ENCODE measurements at regions not wholly inside any gene's neighbourhood (a gene's known extent, or its start where the extent isn't known, plus 50 kb on each side); places are given as distances from the start of the nearest gene placed in this dataset.

DNA sequence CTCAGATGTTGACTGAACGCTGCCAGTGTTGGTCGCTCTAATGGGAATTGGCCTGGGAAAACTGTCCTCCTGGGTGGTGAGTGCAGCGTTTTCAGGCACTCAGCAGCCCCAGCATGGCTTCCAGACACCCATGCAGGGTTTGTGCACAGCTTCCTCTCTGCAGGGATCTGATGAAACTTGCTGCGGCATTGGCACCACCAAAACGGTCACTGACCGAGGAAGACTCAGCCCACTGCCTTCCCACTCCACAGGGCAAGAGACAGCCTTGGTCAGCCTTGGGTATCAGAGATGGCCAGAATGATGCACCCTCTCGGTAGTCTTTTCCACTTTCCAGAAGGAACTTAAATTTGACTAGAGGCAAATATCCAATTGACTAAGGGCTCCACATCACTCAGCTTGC lies 398.9 kb downstream of the IRS2 start:
- no peak for DNase-seq
- Histone ChIP-seq H3K27ac (peak overlapping the region in 5 of 8 donors; percentile 29 to 90 (median 83)), H3K4me1 (no peaks in the 10 kb centered on the region), H3K4me3 (no peak overlapping the region), H3K36me3 (no peaks in the 10 kb centered on the region), H3K27me3 (replicated peaks in 1 of 7) (no peaks in the 10 kb centered on the region), H3K9me3 (no peaks in the 10 kb centered on the region)
- WGBS, 5 donors, result 49 to 87% (median 72%) methylated on average over 4 to 7 of the region's 7 CpGs
- intact Hi-C loops (cut with DNase I; ENCODE audit: low total_unique reads), result no loop called here
- TF ChIP-seq POLR2A (IDR thresholded peaks at IDR 0.05) (no peak), POLR2AphosphoS5 (IDR thresholded peaks at IDR 0.05) (no peak)
- TF ChIP-seq, protein P1, sequence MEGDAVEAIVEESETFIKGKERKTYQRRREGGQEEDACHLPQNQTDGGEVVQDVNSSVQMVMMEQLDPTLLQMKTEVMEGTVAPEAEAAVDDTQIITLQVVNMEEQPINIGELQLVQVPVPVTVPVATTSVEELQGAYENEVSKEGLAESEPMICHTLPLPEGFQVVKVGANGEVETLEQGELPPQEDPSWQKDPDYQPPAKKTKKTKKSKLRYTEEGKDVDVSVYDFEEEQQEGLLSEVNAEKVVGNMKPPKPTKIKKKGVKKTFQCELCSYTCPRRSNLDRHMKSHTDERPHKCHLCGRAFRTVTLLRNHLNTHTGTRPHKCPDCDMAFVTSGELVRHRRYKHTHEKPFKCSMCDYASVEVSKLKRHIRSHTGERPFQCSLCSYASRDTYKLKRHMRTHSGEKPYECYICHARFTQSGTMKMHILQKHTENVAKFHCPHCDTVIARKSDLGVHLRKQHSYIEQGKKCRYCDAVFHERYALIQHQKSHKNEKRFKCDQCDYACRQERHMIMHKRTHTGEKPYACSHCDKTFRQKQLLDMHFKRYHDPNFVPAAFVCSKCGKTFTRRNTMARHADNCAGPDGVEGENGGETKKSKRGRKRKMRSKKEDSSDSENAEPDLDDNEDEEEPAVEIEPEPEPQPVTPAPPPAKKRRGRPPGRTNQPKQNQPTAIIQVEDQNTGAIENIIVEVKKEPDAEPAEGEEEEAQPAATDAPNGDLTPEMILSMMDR (IDR thresholded peaks at IDR 0.05 in 8 of 11, conservative IDR thresholded peaks at IDR 0.05 in 3 of 11), result no peak

DNA sequence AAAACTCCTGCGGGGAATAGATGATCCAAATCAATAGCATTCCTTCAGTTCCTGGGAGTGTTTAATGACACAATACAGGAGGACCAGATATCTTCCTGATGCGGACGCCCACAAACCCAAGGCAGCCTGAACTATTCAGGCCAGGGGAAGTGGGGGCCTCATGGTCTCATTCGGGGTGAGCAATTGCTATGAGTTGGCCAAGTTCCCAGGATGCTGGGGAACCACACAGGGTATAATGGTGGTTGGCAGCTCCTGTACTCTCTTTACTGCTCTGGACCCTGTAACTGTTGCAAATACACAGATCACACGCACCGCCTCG lies 401.2 kb downstream of the IRS2 start:
- no peaks in the 10 kb centered on the region for H3K9me3 ChIP-seq
- intact Hi-C loops (cut with DNase I; ENCODE audit: low total_unique reads), result no loop called here
- WGBS, 5 donors, result 53 to 74% (median 56%) methylated on average over 7 of the region's 7 CpGs
- no peak overlapping the region for H3K4me3 ChIP-seq
- peak overlapping the region in 1 of 8 donors; percentile 5 for H3K27ac ChIP-seq
- no peak for DNase-seq
- H3K36me3 ChIP-seq, result no peaks in the 10 kb centered on the region
- H3K4me1 ChIP-seq, result no peaks in the 10 kb centered on the region
- no peaks in the 10 kb centered on the region for H3K27me3 ChIP-seq (replicated peaks in 1 of 7)
- TF ChIP-seq POLR2AphosphoS5 (IDR thresholded peaks at IDR 0.05) (no peak), POLR2A (IDR thresholded peaks at IDR 0.05) (no peak)
- TF ChIP-seq, protein P1 (IDR thresholded peaks at IDR 0.05 in 8 of 11, conservative IDR thresholded peaks at IDR 0.05 in 3 of 11), result no peak

DNA sequence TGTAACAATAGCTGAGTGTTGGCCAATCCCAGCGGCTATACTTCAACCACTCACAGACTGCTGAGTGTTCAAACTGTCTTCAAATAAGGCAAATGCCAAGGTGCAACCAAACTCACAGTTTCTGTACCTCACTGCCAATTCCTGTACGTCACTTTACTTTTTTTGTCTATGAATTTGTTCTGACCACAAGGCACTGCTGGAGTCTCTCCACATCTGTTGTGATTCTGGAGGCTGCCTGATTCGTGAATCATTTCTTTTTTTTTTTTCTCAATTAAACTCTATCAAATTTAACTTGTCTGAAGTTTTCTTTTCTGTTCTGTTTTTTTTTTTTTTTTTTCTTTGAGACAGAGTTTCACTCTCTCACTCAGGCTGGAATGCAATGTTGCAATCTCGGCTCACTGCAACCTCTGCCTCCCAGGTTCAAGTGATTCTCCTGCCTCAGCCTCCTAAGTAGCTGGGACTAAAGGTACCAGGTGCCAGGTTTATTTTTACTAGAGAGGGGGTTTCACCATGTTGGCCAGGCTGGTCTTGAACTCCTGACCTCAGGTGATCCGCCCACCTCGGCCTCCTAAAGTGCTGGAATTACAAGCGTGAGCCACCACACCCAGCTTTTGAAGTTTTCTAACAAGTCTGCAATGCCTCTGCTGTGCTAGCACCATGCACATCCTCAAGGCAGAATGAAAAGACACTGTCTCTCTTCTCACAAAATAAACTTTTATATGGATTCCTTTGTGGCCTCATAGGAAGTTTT lies 401.7 kb downstream of the IRS2 start:
- H3K27ac ChIP-seq, result peak overlapping the region in 1 of 8 donors; percentile 5
- TF ChIP-seq POLR2AphosphoS5 (IDR thresholded peaks at IDR 0.05), result no peak
- no peak for TF ChIP-seq POLR2A (IDR thresholded peaks at IDR 0.05)
- TF ChIP-seq, protein P1 (IDR thresholded peaks at IDR 0.05 in 8 of 11, conservative IDR thresholded peaks at IDR 0.05 in 3 of 11), result no peak
- intact Hi-C loops (cut with DNase I; ENCODE audit: low total_unique reads), result no loop called here
- H3K4me1 ChIP-seq, result no peaks in the 10 kb centered on the region
- no peaks in the 10 kb centered on the region for H3K9me3 ChIP-seq
- H3K36me3 ChIP-seq, result no peaks in the 10 kb centered on the region
- DNase-seq, result no peak
- no peak overlapping the region for H3K4me3 ChIP-seq
- WGBS, 5 donors, result 68 to 85% (median 76%) methylated on average over 7 of the region's 7 CpGs
- H3K27me3 ChIP-seq (replicated peaks in 1 of 7), result no peaks in the 10 kb centered on the region

DNA sequence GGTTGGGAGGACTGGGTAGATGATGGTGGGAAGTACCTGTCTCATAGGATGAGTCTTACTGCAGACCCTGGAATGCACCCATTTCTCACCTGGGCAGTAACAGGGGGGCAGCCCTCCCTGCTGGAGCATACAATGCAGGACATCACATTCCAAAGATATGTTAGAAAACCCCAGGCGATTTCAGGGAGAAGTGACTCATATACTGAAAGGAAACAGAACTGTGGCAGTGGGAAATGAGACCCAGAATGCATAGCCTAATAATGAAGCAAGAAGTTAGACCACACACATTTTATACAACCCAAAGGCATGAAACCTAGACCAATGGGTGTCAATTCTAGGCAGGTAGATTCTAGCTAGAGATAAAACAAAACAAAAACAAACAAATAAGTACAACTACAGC lies 402.7 kb downstream of the IRS2 start:
- TF ChIP-seq, protein P1 (IDR thresholded peaks at IDR 0.05 in 8 of 11, conservative IDR thresholded peaks at IDR 0.05 in 3 of 11), result no peak
- no peak for TF ChIP-seq POLR2AphosphoS5 (IDR thresholded peaks at IDR 0.05)
- no peak for TF ChIP-seq POLR2A (IDR thresholded peaks at IDR 0.05)
- Histone ChIP-seq H3K4me3 (no peak overlapping the region), H3K36me3 (no peaks in the 10 kb centered on the region), H3K27ac (no peak overlapping the region), H3K9me3 (no peaks in the 10 kb centered on the region), H3K27me3 (replicated peaks in 1 of 7) (no peaks in the 10 kb centered on the region), H3K4me1 (no peaks in the 10 kb centered on the region)
- intact Hi-C loops (cut with DNase I; ENCODE audit: low total_unique reads), result no loop called here
- DNase-seq, result no peak
- 64 to 82% (median 66%) methylated on average over 1 of the region's 1 CpG for WGBS, 5 donors

Measured in spleen (tissue), 11 donors.